ENCODE measurements at regions not wholly inside any gene's neighbourhood (a gene's known extent, or its start where the extent isn't known, plus 50 kb on each side); places are given as distances from the start of the nearest gene placed in this dataset.

GRCh38 chr16:48932216-48932855, 322.4 kb upstream of the N4BP1 start:
- DNase-seq: no peak

- DNase-seq: no peak
Observed at GRCh38 chr16:48930951-48931553, 321.1 kb upstream of the N4BP1 start.

GRCh38 chr16:48919791-48920190, 309.8 kb upstream of the N4BP1 start:
- DNase-seq: no peak

GRCh38 chr16:48918520-48919258, 308.7 kb upstream of the N4BP1 start:
- DNase-seq: peak; percentile 14

GRCh38 chr16:48916566-48916965, 306.6 kb upstream of the N4BP1 start:
- DNase-seq: no peak

- no peak for DNase-seq
Observed at GRCh38 chr16:48914070-48914469, 304.1 kb upstream of the N4BP1 start.

GRCh38 chr16:48913384-48913783, 303.4 kb upstream of the N4BP1 start:
- DNase-seq: no peak

- no peak for DNase-seq
Observed at GRCh38 chr16:48912360-48912759, 302.4 kb upstream of the N4BP1 start.

- DNase-seq: peak; percentile 15
Observed at GRCh38 chr16:48911700-48912099, 301.7 kb upstream of the N4BP1 start.

GRCh38 chr16:48910214-48910613, 300.2 kb upstream of the N4BP1 start:
- no peak for DNase-seq

GRCh38 chr16:48909231-48909630, 299.3 kb upstream of the N4BP1 start:
- DNase-seq: no peak

- no peak for DNase-seq
Observed at GRCh38 chr16:48907906-48908634, 298.1 kb upstream of the N4BP1 start.

GRCh38 chr16:48905632-48906505, 295.9 kb upstream of the N4BP1 start:
- DNase-seq: no peak

- no peak for DNase-seq
Observed at GRCh38 chr16:48904333-48904732, 294.4 kb upstream of the N4BP1 start.

GRCh38 chr16:48903039-48903438, 293.1 kb upstream of the N4BP1 start:
- DNase-seq: no peak

- peak; percentile 3 for DNase-seq
Observed at GRCh38 chr16:48901712-48902374, 291.9 kb upstream of the N4BP1 start.

- DNase-seq: no peak
Observed at GRCh38 chr16:48899500-48899899, 289.5 kb upstream of the N4BP1 start.

GRCh38 chr16:48897698-48898205, 287.8 kb upstream of the N4BP1 start:
- DNase-seq: no peak

GRCh38 chr16:48895142-48895541, 285.2 kb upstream of the N4BP1 start:
- DNase-seq: no peak

GRCh38 chr16:48892893-48893292, 282.9 kb upstream of the N4BP1 start:
- DNase-seq: no peak

- no peak for DNase-seq
Observed at GRCh38 chr16:48887646-48888210, 277.7 kb upstream of the N4BP1 start.
